NB4 (cell line): ENCODE measurements at regions not wholly inside any gene's neighbourhood (a gene's known extent, or its start where the extent isn't known, plus 50 kb on each side); places are given as distances from the start of the nearest gene placed in this dataset.

ENCODE experiments used
- DNase-seq: peaks from one replicate; pipeline ENCODE4 v3.0.0; 2010; ENCODE audit warnings: low read depth
- H3K4me3 ChIP-seq: one replicate; pipeline ENCODE4 v1.5.1; 2011; ENCODE audit warnings: mild to moderate bottlenecking, low read depth, low read length, moderate library complexity
- MYC ChIP-seq: IDR thresholded peaks from 2 replicates; pipeline ENCODE4 v1.6.1; 2011; ENCODE audit warnings: low read depth, low read length
- POLR2A ChIP-seq: IDR thresholded peaks from 2 replicates; pipeline ENCODE4 v1.6.1; 2011; ENCODE audit warnings: mild to moderate bottlenecking; ENCODE audit not compliant: insufficient read length; ENCODE audit errors: extremely low read depth
- TF ChIP-seq, protein P1 (sequence below): IDR thresholded peaks from 2 replicates; pipeline ENCODE4 v1.6.1; 2011; ENCODE audit warnings: low read depth, low read length
- TF ChIP-seq, protein P2 (sequence below): IDR thresholded peaks from one replicate; pipeline ENCODE4 v1.5.1; 2012; ENCODE audit warnings: low read depth, low read length

DNA sequence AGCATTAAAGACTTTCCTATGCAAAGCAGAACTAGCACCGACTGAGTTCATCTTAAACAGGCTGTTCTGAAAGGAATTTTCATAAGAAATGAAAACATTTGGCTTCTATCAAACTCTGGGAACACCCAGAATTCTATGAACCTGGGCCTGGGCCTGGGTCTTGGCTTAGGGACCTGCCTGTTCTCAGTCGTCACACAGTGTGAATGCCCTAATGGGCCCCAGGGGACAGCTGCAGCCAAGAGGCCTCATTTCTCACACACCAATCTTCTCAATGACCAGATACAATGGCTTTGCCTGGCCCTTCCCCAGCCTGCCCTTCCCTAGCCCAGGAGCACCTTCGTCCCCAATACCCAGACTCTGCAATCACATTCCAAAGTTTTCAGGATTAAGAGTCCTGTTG, 234.9 kb upstream of the ARHGAP20 start:
- TF ChIP-seq POLR2A (no peak), MYC (no peak)
- TF ChIP-seq, protein P1, sequence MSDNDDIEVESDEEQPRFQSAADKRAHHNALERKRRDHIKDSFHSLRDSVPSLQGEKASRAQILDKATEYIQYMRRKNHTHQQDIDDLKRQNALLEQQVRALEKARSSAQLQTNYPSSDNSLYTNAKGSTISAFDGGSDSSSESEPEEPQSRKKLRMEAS, result no peak
- TF ChIP-seq, protein P2, sequence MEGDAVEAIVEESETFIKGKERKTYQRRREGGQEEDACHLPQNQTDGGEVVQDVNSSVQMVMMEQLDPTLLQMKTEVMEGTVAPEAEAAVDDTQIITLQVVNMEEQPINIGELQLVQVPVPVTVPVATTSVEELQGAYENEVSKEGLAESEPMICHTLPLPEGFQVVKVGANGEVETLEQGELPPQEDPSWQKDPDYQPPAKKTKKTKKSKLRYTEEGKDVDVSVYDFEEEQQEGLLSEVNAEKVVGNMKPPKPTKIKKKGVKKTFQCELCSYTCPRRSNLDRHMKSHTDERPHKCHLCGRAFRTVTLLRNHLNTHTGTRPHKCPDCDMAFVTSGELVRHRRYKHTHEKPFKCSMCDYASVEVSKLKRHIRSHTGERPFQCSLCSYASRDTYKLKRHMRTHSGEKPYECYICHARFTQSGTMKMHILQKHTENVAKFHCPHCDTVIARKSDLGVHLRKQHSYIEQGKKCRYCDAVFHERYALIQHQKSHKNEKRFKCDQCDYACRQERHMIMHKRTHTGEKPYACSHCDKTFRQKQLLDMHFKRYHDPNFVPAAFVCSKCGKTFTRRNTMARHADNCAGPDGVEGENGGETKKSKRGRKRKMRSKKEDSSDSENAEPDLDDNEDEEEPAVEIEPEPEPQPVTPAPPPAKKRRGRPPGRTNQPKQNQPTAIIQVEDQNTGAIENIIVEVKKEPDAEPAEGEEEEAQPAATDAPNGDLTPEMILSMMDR, result no peak
- peak; percentile 4 for DNase-seq
- H3K4me3 ChIP-seq, result no peak overlapping the region

DNA sequence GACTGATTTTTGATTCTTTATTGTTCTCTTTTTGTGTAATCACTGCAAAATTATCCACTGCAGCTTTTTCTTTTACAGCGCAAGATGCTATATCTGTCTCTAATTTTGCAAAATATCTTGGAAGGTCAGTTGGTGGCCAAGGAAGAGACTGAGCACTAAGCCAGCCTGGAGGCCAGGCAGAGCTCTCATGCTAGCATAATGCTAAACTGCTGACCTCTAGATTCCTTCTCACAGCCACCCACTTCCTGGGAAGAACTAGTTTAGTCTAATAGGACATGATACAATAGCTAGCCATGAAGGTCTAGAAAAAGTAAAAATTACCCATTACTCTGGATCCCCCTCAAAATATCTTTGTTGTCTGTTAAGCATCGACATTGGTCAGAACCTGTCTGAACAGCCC, 227.2 kb upstream of the ARHGAP20 start:
- H3K4me3 ChIP-seq, result no peak overlapping the region
- no peak for DNase-seq
- TF ChIP-seq, protein P1, result no peak
- TF ChIP-seq, protein P2, result no peak
- TF ChIP-seq MYC, result no peak
- TF ChIP-seq POLR2A, result no peak

DNA sequence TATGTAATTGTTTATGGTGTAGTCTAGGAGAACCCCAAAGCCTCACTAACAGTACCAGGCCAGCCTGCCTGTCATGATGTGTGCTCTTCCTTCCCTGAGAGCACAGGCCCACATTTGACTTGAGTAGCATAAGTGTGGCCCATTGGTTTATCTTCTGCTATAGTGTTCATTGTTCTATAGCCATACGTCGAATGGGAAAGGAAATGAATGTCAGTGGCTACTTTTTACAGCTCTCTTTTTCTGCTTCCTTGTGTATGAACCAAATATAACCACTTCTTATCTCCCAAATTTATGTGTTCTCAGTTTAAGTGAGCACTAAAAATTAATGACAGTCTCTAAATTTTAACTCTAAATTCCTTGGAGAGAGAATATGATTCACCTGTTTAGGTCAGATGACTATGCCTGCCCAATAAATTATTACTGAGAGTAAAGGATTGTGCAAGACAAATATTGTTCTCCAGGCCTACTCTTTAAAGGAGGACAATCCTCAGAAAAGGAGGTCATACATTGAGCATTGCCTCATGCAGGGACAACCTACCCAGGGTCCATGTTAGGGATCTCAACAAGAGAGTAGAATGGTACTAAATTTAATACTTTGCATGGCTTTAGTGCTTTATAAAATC, 222.9 kb upstream of the ARHGAP20 start:
- DNase-seq, result no peak
- no peak overlapping the region for H3K4me3 ChIP-seq
- TF ChIP-seq, protein P1, result no peak
- TF ChIP-seq MYC (no peak), POLR2A (no peak)
- TF ChIP-seq, protein P2, result no peak

DNA sequence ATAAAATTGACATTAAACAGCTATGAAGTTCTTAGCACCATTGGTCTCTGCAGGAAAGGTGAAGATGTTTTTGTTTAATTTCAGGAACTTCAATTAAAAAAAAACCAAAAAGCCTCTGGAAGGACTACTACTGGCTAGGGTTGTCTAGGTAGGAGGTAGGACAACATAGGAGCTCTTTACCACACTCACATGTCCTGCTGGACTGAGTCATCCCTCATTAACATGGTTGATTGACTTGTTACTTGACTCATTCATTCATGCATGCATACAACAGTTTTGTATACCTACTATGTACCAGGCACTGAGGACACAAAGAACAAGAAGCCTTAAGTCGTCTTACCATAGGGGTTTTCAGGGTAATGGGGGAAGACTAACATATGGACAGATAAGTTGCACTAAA, 216.9 kb upstream of the ARHGAP20 start:
- no peak overlapping the region for H3K4me3 ChIP-seq
- TF ChIP-seq, protein P2, result no peak
- no peak for TF ChIP-seq MYC
- no peak for TF ChIP-seq POLR2A
- TF ChIP-seq, protein P1, result no peak
- DNase-seq, result no peak

DNA sequence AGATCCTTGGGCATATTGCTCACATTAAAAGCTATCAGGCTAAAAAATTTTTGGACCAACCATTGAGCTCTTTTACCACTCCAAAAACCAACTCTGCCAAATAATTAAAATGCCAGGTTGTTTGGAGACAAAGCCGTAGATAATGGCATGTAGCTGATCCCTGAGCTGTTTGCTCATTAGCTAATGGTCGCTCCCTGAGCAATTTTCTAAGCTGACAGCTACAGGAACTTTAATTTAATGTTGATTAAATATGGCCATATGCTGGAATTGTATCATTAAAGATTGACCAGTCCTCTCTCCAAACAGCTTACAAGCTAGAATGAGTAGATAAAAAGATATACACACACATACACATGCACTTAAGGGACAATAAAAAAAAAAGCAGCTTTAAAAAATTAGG, 216.2 kb upstream of the ARHGAP20 start:
- no peak for DNase-seq
- TF ChIP-seq, protein P2, result no peak
- TF ChIP-seq POLR2A (no peak), MYC (no peak)
- TF ChIP-seq, protein P1, result no peak
- H3K4me3 ChIP-seq, result no peak overlapping the region
